ENCODE measurements at regions not wholly inside any gene's neighbourhood (a gene's known extent, or its start where the extent isn't known, plus 50 kb on each side); places are given as distances from the start of the nearest gene placed in this dataset.

GRCh38 chr7:20470082-20470481 is 139.4 kb downstream of the ITGB8 start:
- H3K27ac ChIP-seq (ENCODE audit: extremely low read depth, low read depth, low read length): no peak overlapping the region
- POLR2A ChIA-PET: no interaction called here
- H3K4me1 ChIP-seq (replicated peaks in 1 of 2; ENCODE audit: control insufficient read depth in 2 of 2, insufficient read depth in 2 of 2, low read length in 2 of 2): no peaks in the 10 kb centered on the region
- H3K36me3 ChIP-seq (ENCODE audit: control insufficient read depth, insufficient read depth, low read length): no peaks in the 10 kb centered on the region
- no peaks in the 10 kb centered on the region for H3K27me3 ChIP-seq (ENCODE audit: control insufficient read depth in 2 of 2, insufficient read depth in 2 of 2, low read length in 2 of 2)
- ATAC-seq (no peak), FAIRE-seq (no peak), DNase-seq (ENCODE audit: extremely low read depth in 1 of 4, low spot score in 3 of 4) (no peak)
- no peaks in the 10 kb centered on the region for H3K9me3 ChIP-seq (replicated peaks; ENCODE audit: control insufficient read depth, insufficient read depth, low read depth, low read length)
- no peaks in the 10 kb centered on the region for H3K9me1 ChIP-seq (ENCODE audit: control insufficient read depth, insufficient read depth, low read length)
- CTCF ChIA-PET (ENCODE audit: low intra/inter-chr PET ratio): no interaction called here
- no peak overlapping the region for H3K4me2 ChIP-seq (ENCODE audit: insufficient read depth, low read length)
- no peak overlapping the region for H3K4me3 ChIP-seq
- TF ChIP-seq EHMT2 (IDR thresholded peaks at IDR 0.05): no peak
- 0 out of 2 replicates have a peak, but pooled peaks have one; percentile 23 for TF ChIP-seq SAFB (IDR thresholded peaks at IDR 0.05; ENCODE audit: borderline replicate concordance, low read depth, low read length)
- TF ChIP-seq DACH1 (IDR thresholded peaks at IDR 0.05; ENCODE audit: partially characterized antibody): peak; percentile 83
- TF ChIP-seq ZBED1 (IDR thresholded peaks at IDR 0.05): no peak
- no TSS peak for BruUV-seq (replicated peaks)
- H4K20me1 ChIP-seq (replicated peaks; ENCODE audit: control insufficient read depth, insufficient read depth, low read length): no peaks in the 10 kb centered on the region
- no peak overlapping the region for H2AFZ ChIP-seq (ENCODE audit: low read depth, low read length)
- intact Hi-C loops (cut with micrococcal nuclease) (no loop called here), in situ Hi-C loops (cut with MboI) (no loop called here)
- no peak overlapping the region for H3K9ac ChIP-seq (ENCODE audit: insufficient read depth in 1 of 2, low read depth in 2 of 2, low read length in 2 of 2)
- 0% methylated on average over 1 of the region's 1 CpG for WGBS (ENCODE audit: insufficient coverage, low coverage, missing lambda C conversion rate)
- H3K79me2 ChIP-seq (ENCODE audit: control insufficient read depth, insufficient read depth, low read length): no peaks in the 10 kb centered on the region

GRCh38 chr7:20470726-20471125 is 140.0 kb downstream of the ITGB8 start:
- Histone ChIP-seq H2AFZ (ENCODE audit: low read depth, low read length) (no peak overlapping the region), H3K4me3 (no peak overlapping the region), H3K79me2 (ENCODE audit: control insufficient read depth, insufficient read depth, low read length) (no peaks in the 10 kb centered on the region), H3K4me2 (ENCODE audit: insufficient read depth, low read length) (no peak overlapping the region), H4K20me1 (replicated peaks; ENCODE audit: control insufficient read depth, insufficient read depth, low read length) (no peaks in the 10 kb centered on the region), H3K36me3 (ENCODE audit: control insufficient read depth, insufficient read depth, low read length) (no peaks in the 10 kb centered on the region), H3K9ac (ENCODE audit: insufficient read depth in 1 of 2, low read depth in 2 of 2, low read length in 2 of 2) (no peak overlapping the region), H3K27ac (ENCODE audit: extremely low read depth, low read depth, low read length) (no peak overlapping the region), H3K4me1 (replicated peaks in 1 of 2; ENCODE audit: control insufficient read depth in 2 of 2, insufficient read depth in 2 of 2, low read length in 2 of 2) (no peaks in the 10 kb centered on the region), H3K9me1 (ENCODE audit: control insufficient read depth, insufficient read depth, low read length) (no peaks in the 10 kb centered on the region), H3K27me3 (ENCODE audit: control insufficient read depth in 2 of 2, insufficient read depth in 2 of 2, low read length in 2 of 2) (no peaks in the 10 kb centered on the region), H3K9me3 (replicated peaks; ENCODE audit: control insufficient read depth, insufficient read depth, low read depth, low read length) (no peaks in the 10 kb centered on the region)
- ATAC-seq: no peak
- in situ Hi-C loops (cut with MboI) (no loop called here), intact Hi-C loops (cut with micrococcal nuclease) (no loop called here)
- POLR2A ChIA-PET: no interaction called here
- WGBS (ENCODE audit: insufficient coverage, low coverage, missing lambda C conversion rate): 11% methylated on average over 1 of the region's 1 CpG
- DNase-seq (ENCODE audit: extremely low read depth in 1 of 4, low spot score in 3 of 4): no peak
- FAIRE-seq: no peak
- CTCF ChIA-PET (ENCODE audit: low intra/inter-chr PET ratio): no interaction called here
- BruUV-seq (replicated peaks): no TSS peak
- TF ChIP-seq ZNF318 (IDR thresholded peaks at IDR 0.05; ENCODE audit: borderline replicate concordance in 1 of 2, low read depth in 1 of 2) (no peak), MAFF (IDR thresholded peaks at IDR 0.05; ENCODE audit: low read length) (no peak), KDM5B (IDR thresholded peaks at IDR 0.05; ENCODE audit: insufficient replicate concordance, low read depth, low read length) (no peak), HDAC1 (IDR thresholded peaks at IDR 0.05) (no peak), RBM15 (IDR thresholded peaks at IDR 0.05; ENCODE audit: insufficient read depth, low read length) (no peak), KLF13 (tag; IDR thresholded peaks at IDR 0.05; ENCODE audit: borderline replicate concordance, low read depth) (no peak)
